HG02938 (cell line): ENCODE measurements at regions not wholly inside any gene's neighbourhood (a gene's known extent, or its start where the extent isn't known, plus 50 kb on each side); places are given as distances from the start of the nearest gene placed in this dataset.

Source experiments
- ATAC-seq: cut with Tn5 transposase; IDR thresholded peaks from one replicate; pipeline ENCODE4 v1.9.1; 2021; ENCODE audit warnings: mild to moderate bottlenecking, moderate library complexity; ENCODE audit not compliant: unreplicated experiment

DNA sequence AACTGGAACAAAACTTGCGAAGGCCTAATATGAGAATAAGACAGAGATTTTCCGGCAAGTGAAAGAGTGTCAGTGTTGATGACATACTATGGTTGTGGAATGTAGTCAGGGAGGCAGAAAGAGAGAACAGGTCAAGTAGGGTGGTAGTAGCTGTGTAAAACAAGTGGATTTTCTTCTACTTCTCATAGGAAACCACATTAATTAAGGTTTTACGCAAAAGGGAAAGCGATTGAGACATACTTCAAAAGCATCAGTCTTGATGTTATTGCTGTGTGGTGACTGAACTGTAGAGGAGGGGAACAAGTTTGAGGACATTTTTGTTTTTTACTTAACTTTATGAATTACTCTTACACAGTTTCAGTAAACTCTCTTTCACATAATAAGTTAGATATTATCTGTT lies 186.0 kb upstream of the CNTN5 start:
- ATAC-seq: no peak

DNA sequence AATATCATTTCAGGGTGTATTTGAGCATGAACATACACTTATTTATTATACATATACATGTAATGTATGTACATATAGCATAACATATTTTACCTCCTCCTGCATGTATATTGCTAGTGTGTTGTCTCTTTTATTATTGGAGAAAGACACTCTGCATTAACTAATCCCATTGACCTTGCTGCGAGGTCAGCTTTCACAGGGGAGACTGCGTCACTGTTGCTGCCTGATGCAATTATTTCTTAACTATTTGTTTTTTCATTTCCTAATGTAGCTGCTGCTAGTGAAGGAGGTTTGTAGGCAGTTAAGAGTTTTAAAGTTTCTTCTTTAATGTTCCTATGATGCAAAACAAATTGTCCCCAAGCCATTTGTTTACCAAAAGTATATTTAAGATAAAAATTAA lies 185.4 kb upstream of the CNTN5 start:
- ATAC-seq: no peak

DNA sequence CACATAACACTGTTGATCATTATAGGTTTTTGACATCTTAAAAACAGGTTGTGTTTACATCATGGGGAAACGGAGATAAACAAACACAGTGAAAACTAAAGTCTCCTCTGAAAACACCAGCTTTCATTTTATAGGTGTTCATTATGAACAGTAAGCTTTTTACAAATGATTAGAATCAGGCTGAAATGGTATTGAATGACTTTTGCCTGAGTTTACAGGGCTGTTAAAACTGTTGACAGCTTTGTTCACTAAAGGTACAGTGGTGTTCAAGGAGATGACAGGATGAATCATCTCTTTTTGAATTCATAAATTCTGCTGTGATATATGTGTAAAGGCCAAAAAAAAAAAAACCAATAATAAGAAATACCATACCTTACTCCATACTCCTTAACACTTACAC lies 184.6 kb upstream of the CNTN5 start:
- ATAC-seq: no peak

DNA sequence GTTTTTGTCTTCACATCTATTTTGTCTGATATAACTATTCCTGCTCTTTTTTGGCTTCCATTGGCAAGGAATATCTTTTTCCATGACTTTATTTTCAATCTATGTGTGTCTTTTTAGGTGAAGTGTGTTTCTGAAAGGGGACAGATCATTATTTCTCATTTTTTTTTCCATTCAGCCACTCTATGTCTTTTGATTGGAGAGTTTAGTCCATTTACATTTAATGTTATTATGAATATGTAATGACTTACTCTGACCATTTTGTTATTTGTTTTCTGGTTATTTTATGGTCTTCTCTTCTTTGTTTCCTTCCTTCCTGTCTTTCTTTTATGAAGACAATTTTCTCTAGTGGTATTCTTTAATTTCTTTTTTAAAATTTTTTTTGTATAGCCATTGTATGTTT lies 178.6 kb upstream of the CNTN5 start:
- ATAC-seq: no peak

DNA sequence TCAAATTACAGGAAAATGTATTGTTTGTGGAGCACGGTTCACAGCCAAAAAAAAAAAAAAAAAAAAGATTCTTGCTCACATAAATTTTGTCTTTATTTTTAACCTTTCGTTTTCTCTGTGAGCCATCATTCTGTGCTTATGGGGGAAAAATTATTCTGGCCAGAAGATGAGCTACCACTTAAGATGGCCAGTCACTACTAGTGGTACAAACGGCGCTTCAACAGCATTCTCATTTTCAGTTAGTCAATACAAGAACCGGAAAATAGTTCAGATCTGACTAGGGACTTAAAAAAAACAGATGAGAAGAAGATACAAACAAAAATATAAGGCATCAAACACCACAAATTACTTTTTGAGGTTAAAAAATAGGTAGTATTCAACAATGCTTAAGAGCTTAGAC lies 158.6 kb upstream of the CNTN5 start:
- no peak for ATAC-seq

DNA sequence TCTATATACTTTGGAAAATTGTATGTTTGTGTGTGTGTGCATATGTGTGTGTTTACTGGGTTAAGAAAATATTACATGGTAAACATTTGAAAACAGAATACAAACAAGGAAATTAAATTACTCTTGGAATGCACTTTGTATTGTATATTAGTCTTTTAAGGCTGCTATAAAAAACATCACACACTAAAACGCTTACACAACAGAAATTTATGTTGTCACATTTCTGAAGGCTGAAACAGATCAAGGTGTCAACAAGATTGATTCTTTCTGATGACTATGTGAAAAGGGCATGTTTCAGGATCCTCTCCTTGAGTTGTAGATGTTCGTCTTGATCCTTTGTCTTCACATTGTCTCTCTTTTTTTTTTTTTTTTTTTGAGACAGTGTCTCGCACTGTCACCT lies 149.1 kb upstream of the CNTN5 start:
- no peak for ATAC-seq

DNA sequence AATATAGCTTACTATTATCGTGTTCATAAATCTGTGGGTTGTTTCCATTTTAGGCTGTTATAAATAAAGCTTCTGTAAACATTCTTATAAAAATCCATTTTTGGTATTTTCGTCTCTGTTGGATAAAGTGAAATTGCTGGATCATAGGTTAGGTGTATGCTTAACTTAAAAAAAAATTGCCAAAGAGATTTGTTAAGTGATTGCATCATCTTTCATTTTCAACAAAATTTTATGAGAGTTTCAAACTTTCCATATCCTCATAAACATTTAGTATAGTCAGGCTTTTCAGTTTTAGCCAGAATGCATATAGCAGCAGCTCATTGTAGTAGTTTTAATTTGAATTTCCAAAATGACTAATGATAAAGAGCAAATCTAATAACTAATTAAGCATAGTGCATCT lies 146.7 kb upstream of the CNTN5 start:
- no peak for ATAC-seq

DNA sequence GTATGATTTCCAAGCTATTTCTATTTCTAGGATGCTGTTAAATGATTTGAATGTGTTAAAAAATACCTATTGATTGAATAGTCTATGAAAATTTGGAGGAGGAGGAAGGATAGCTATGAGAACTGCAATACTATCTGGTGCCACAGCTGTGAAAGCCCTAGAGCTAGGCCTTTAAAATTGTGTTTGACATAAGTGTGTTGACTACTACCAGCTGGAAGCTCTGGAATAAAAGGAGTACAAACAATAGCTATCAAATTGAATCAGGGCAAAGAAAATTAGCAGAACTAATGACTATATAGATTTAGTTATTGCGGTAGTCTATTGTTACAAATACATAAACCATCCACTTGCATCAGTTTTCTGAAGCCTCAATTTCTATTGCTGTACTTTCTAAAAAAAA lies 124.8 kb upstream of the CNTN5 start:
- ATAC-seq: no peak

DNA sequence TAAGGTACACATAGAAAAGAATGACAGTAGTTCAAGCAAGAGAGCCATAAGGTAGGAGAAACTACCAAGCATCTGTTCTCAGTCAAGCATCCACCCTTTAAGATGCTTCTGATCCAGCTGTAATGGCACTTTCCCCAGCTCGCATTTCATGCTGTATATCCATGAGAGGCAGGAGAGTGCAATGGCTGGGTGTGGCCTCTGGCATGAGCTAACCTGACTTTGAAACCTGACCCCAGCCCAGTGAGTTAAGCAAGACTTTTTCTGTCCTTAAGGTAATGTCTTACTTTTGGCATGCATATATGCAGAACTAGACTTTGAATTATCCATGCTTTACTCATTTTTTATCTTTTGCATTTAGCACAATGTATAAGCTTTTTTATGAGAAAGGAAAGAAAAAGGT lies 79.8 kb upstream of the CNTN5 start:
- no peak for ATAC-seq

DNA sequence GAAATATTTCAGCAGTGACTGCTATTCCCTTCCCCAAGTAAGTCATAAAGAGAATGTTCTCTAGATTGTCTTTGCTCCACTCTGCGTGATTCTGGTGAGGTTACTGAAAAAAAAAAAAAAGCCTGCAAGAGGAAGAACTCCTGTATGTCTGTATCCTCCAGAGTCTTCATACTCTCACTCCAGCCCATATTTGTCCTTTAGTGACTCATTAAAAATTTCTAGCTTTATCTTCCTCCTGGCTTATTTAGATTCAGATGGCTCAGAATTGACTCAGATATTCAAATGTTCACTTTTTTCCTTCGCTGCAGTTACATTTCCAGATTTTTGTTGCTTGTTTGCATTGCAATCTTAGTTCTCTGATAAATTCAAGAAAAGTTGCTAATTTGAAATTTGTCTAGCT lies 76.3 kb upstream of the CNTN5 start:
- ATAC-seq: no peak

DNA sequence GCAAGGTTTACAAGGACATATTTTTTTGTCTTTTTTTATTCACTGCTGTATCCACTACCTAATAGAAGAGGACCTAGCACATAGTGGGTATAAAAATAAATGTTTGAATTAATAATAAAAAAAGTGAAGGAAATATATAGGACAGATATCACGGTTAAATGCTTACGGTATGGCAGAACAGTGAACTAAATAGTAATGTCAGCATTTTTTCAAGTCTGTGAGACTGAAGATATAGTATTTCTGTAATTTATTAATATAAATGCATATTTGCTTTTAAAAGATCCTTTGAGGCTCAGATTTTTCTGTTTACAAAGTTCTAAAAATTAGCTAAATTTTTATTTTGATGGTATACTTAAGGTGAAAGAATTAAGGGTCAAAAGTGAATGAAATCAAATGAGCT lies 68.6 kb upstream of the CNTN5 start:
- ATAC-seq: no peak

DNA sequence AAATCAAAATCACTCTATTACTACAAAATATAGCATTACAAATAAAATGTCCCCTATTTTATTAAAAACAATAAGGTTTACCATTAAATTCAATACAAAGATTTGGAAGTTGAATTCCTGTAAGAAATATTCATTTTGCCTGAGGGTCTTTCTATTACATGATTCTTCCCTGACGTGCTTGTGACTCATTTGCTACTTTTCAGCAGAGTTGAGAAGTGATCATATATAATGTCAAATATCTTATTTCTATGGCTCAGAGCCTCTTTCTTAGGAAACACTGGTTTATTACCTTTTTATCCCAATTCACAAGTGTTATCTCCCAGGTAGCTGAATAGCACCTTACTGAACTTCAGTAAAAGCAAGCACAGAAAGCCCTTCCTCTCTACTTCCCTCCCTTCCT lies 65.2 kb upstream of the CNTN5 start:
- no peak for ATAC-seq

DNA sequence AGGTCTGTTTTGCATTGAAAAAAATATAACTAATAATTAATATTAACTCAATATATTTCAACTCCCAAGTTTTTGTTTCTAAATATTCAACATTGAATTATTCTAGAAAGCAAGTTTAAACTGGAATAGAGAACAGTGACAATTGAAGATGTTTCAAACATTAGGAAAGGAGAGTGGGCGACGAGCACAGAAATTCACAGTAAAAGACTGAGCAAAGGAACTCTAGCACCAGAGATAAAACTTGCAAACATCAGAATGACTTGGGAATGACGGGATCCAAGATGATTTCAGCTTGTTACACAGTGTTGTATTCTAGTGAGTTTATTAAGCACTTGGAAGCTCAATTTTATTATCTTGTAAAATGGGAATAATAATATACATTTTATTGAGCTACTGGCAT lies 56.6 kb upstream of the CNTN5 start:
- ATAC-seq: no peak

DNA sequence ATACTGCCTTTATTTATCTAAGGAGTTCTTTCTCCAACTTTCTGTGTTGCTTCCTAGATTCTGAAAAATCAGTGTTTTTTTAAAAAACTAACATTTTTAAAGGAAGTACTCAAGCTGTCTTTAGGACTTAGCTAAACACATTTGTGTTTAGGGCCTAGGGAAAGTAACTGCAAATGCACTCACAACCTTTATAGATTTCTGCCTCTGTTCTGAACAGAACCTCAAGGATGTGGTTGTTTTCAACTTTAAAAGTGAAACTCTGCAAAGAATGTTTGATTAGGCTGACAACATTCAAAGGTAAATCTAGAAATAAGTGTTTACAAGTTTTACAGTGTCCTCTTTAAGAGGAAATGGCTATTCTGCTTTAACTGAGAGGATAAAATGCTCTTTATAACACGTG lies 55.4 kb upstream of the CNTN5 start:
- ATAC-seq: no peak

DNA sequence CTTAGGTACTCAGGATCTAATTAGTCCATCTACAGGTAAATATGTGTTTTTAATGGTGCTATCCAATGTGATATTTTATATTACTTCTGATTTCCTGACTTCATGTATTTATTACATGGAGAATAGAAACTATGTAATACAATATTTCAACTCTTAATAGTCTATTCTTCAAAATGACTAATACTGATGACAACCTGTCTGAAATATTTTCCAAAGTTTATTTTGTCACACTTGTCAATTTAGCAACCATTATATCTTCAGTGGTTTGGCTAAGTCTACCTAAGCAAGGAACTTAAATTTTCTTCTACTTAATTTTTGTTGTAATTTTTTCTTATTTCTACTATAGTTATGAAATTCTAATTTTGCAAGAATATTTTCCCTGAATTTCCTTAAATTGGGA lies 55.0 kb upstream of the CNTN5 start:
- no peak for ATAC-seq

DNA sequence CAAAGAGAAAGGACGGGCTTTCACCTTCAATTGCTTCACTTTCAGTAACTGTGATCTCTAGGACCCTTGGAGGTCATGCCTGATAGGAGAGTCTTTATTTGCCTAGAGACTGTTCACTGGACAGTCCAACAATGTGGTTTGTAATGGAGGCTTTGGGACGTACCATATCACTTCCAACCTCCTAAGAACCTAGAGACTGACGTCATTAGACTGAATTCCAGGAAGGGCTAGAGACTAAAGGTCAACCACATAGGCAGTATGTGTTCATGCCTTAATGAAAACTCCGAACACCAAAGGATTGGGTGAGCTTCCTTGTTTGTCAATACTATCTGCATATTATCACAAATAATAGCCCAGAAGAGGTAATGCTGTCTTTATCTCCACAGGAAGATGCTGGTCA lies 53.7 kb upstream of the CNTN5 start:
- ATAC-seq: no peak
